ENCODE measurements at regions not wholly inside any gene's neighbourhood (a gene's known extent, or its start where the extent isn't known, plus 50 kb on each side); places are given as distances from the start of the nearest gene placed in this dataset.

GRCh38 chr4:38529189-38530115 is 134.5 kb upstream of the KLF3 start:
- Histone ChIP-seq H3K4me3 (IDR thresholded peaks at IDR 0.05; ENCODE audit: insufficient read depth, low read depth, low read length) (no peak overlapping the region), H3K4me2 (no peak overlapping the region), H3K27ac (no peak overlapping the region)

GRCh38 chr4:38530486-38530885 is 133.5 kb upstream of the KLF3 start:
- no peak for TF ChIP-seq CTCF (conservative IDR thresholded peaks at IDR 0.05; ENCODE audit: low read depth, low read length)
- H3K4me1 ChIP-seq (ENCODE audit: low read depth, poor library complexity, severe bottlenecking): no peaks in the 10 kb centered on the region
- H2AFZ ChIP-seq (ENCODE audit: low read depth): no peak overlapping the region
- peaks cover 2% of the 10 kb centered on the region; the same call in 1 of the 2 replicates for H3K27me3 ChIP-seq (ENCODE audit: insufficient read depth, low read depth)
- no peaks in the 10 kb centered on the region for H3K36me3 ChIP-seq (ENCODE audit: insufficient read depth)
- H3K79me2 ChIP-seq (ENCODE audit: insufficient read depth, low read depth): no peaks in the 10 kb centered on the region
- no peaks in the 10 kb centered on the region for H4K20me1 ChIP-seq (ENCODE audit: insufficient read depth)
- H3K4me3 ChIP-seq (IDR thresholded peaks at IDR 0.05; ENCODE audit: insufficient read depth, low read depth, low read length): no peak overlapping the region
- H3K9ac ChIP-seq: no peak overlapping the region
- H3K4me2 ChIP-seq: no peak overlapping the region
- H3K27ac ChIP-seq: no peak overlapping the region

More at GRCh38 chr4:38529189-38530115, 134.5 kb upstream of the KLF3 start:
- Histone ChIP-seq H3K36me3 (ENCODE audit: insufficient read depth) (no peaks in the 10 kb centered on the region), H4K20me1 (ENCODE audit: insufficient read depth) (no peaks in the 10 kb centered on the region), H2AFZ (ENCODE audit: low read depth) (no peak overlapping the region), H3K4me1 (ENCODE audit: low read depth, poor library complexity, severe bottlenecking) (no peaks in the 10 kb centered on the region), H3K9ac (no peak overlapping the region), H3K79me2 (ENCODE audit: insufficient read depth, low read depth) (no peaks in the 10 kb centered on the region), H3K27me3 (ENCODE audit: insufficient read depth, low read depth) (peaks cover 8% of the 10 kb centered on the region; the same call in 1 of the 2 replicates)
- no peak for TF ChIP-seq CTCF (conservative IDR thresholded peaks at IDR 0.05; ENCODE audit: low read depth, low read length)

DNA sequence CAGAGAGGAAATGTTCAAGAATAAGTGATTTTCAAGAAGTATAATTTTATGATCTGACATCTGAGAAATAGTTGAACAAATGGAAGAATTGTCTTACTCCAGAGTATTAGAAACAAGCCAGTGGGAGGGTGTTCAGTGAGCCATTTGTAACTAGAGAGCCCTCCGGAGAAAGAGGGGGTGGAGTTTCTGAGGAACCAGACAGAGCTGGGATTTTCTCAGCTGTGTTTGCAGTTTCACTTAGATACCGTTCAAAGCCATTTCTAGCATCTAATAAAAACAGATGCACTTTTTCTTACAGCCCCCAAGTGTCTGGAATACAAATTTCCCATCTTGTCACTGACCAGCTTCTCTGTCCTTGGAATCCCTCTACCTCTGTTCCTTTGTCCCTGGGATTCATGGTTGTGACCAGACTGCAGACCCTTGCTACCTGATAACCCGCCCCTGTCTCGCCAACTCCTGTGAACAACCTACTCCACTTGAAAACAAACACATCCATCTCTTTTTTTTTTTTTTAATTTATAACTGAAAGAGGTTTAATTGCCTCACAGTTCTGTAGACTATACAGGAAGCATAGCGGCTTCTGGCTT is 132.8 kb upstream of the KLF3 start:
- no peak for TF ChIP-seq CTCF (conservative IDR thresholded peaks at IDR 0.05; ENCODE audit: low read depth, low read length)

DNA sequence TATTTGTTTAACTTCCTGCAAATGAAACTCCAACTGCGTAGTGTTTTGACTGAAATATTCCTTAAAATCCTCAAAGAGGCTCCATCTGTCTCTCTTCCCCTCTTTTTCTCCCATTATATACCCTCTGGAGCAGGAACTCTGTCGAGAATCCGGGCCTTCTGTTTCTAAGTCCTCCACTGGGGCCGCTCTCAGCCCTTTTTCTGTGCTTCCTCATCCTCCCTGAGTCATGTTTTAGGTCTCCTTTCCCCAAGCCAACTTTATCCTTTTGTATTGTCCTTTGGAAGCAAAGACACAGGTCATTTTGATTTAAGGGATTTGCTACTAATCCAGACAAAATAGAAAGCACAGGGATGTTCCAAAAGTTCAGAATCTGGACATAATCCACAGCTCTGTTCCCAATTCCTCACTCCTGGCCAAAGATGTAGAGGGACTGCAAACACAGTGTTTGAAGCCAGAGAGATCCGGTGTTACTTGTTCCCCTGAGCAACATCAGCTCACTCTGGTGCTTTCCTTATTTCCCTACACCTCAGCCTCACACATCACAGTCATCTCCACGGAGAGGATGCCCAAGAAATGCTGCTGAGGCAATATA is 131.0 kb upstream of the KLF3 start:
- Histone ChIP-seq H4K20me1 (ENCODE audit: insufficient read depth) (no peaks in the 10 kb centered on the region), H3K27me3 (ENCODE audit: insufficient read depth, low read depth) (no peaks in the 10 kb centered on the region), H3K36me3 (ENCODE audit: insufficient read depth) (no peaks in the 10 kb centered on the region), H3K4me1 (ENCODE audit: low read depth, poor library complexity, severe bottlenecking) (no peaks in the 10 kb centered on the region), H3K9ac (no peak overlapping the region), H3K4me2 (no peak overlapping the region), H2AFZ (ENCODE audit: low read depth) (no peak overlapping the region), H3K27ac (no peak overlapping the region), H3K4me3 (IDR thresholded peaks at IDR 0.05; ENCODE audit: insufficient read depth, low read depth, low read length) (no peak overlapping the region), H3K79me2 (ENCODE audit: insufficient read depth, low read depth) (no peaks in the 10 kb centered on the region)
- TF ChIP-seq CTCF (conservative IDR thresholded peaks at IDR 0.05; ENCODE audit: low read depth, low read length): no peak

More for the DNA sequence above, 132.8 kb upstream of the KLF3 start:
- no peaks in the 10 kb centered on the region for H3K27me3 ChIP-seq (ENCODE audit: insufficient read depth, low read depth)
- H3K4me3 ChIP-seq (IDR thresholded peaks at IDR 0.05; ENCODE audit: insufficient read depth, low read depth, low read length): no peak overlapping the region
- no peak overlapping the region for H3K9ac ChIP-seq
- H3K4me1 ChIP-seq (ENCODE audit: low read depth, poor library complexity, severe bottlenecking): no peaks in the 10 kb centered on the region
- H3K27ac ChIP-seq: no peak overlapping the region
- no peaks in the 10 kb centered on the region for H3K79me2 ChIP-seq (ENCODE audit: insufficient read depth, low read depth)
- no peak overlapping the region for H2AFZ ChIP-seq (ENCODE audit: low read depth)
- no peaks in the 10 kb centered on the region for H3K36me3 ChIP-seq (ENCODE audit: insufficient read depth)
- no peak overlapping the region for H3K4me2 ChIP-seq
- H4K20me1 ChIP-seq (ENCODE audit: insufficient read depth): no peaks in the 10 kb centered on the region

Measured in KMS-11 (cell line).